PC-3 (cell line): ENCODE measurements at regions not wholly inside any gene's neighbourhood (a gene's known extent, or its start where the extent isn't known, plus 50 kb on each side); places are given as distances from the start of the nearest gene placed in this dataset.

ENCODE experiments used
- CTCF ChIP-seq: fragments of 300-600 bp; sonication (generic); conservative IDR thresholded peaks from 2 replicates; pipeline ENCODE4 v1.5.1; 2017; ENCODE audit warnings: antibody characterized with exemption, low read depth, mild to moderate bottlenecking, low read length
- EZH2 ChIP-seq: fragments of 300-600 bp; sonication (generic); IDR thresholded peaks from one replicate; pipeline ENCODE4 v1.6.1; 2017; ENCODE audit warnings: antibody characterized with exemption, mild to moderate bottlenecking, low read length; ENCODE audit not compliant: unreplicated experiment
- EZH2phosphoT487 ChIP-seq: fragments of 300-600 bp; sonication (generic); IDR thresholded peaks from 2 replicates; pipeline ENCODE4 v1.6.1; 2018; ENCODE audit warnings: mild to moderate bottlenecking, antibody characterized with exemption, low read length, borderline replicate concordance

- TF ChIP-seq EZH2 = no peak
- no peak for TF ChIP-seq CTCF
- TF ChIP-seq EZH2phosphoT487 = no peak
Observed at GRCh38 chr1:30259631-30260030, 463.8 kb downstream of the MATN1 start.
